HG02623 (cell line): ENCODE measurements at regions not wholly inside any gene's neighbourhood (a gene's known extent, or its start where the extent isn't known, plus 50 kb on each side); places are given as distances from the start of the nearest gene placed in this dataset.
"Not testable (repeated sequence)": the region's sequence is repeated elsewhere in the genome, so short reads cannot be mapped to it uniquely, and the experiment has no call there.

ENCODE experiments used
- ATAC-seq: cut with Tn5 transposase; IDR thresholded peaks from one replicate; pipeline ENCODE4 v1.9.1; 2021; ENCODE audit warnings: moderate library complexity; ENCODE audit not compliant: unreplicated experiment

- not testable (repeated sequence) for ATAC-seq
Observed at GRCh38 chr6:142016666-142017065, 116.1 kb upstream of the GJE1 start.

- not testable (repeated sequence) for ATAC-seq
Observed at GRCh38 chr6:142015463-142015862, 117.3 kb upstream of the GJE1 start.

GRCh38 chr6:142015011-142015410 is 117.7 kb upstream of the GJE1 start:
- ATAC-seq: no peak

- no peak for ATAC-seq
Observed at GRCh38 chr6:142014515-142014914, 118.2 kb upstream of the GJE1 start.

GRCh38 chr6:142013875-142014495 is 118.7 kb upstream of the GJE1 start:
- ATAC-seq: no peak

GRCh38 chr6:142013287-142013686 is 119.4 kb upstream of the GJE1 start:
- peak; percentile 82 for ATAC-seq

- ATAC-seq: no peak
Observed at GRCh38 chr6:142011775-142012174, 121.0 kb upstream of the GJE1 start.

- no peak for ATAC-seq
Observed at GRCh38 chr6:142011156-142011555, 121.6 kb upstream of the GJE1 start.

- no peak for ATAC-seq
Observed at GRCh38 chr6:142009647-142010046, 123.1 kb upstream of the GJE1 start.

GRCh38 chr6:142008781-142009180 is 123.9 kb upstream of the GJE1 start:
- no peak for ATAC-seq

- ATAC-seq: no peak
Observed at GRCh38 chr6:142008016-142008735, 124.5 kb upstream of the GJE1 start.

GRCh38 chr6:142005021-142005420 is 127.7 kb upstream of the GJE1 start:
- ATAC-seq: no peak

- ATAC-seq: no peak
Observed at GRCh38 chr6:142002825-142003405, 129.8 kb upstream of the GJE1 start.

- no peak for ATAC-seq
Observed at GRCh38 chr6:141996823-141997222, 135.9 kb upstream of the GJE1 start.

- no peak for ATAC-seq
Observed at GRCh38 chr6:141992109-141992508, 140.6 kb upstream of the GJE1 start.

- ATAC-seq: no peak
Observed at GRCh38 chr6:141990840-141991239, 141.9 kb upstream of the GJE1 start.

GRCh38 chr6:141989706-141989959 is 143.1 kb upstream of the GJE1 start:
- no peak for ATAC-seq

- peak; percentile 74 for ATAC-seq
Observed at GRCh38 chr6:141988954-141989705, 143.6 kb upstream of the GJE1 start.

- no peak for ATAC-seq
Observed at GRCh38 chr6:141988327-141988726, 144.4 kb upstream of the GJE1 start.

- ATAC-seq: no peak
Observed at GRCh38 chr6:141986457-141986856, 146.3 kb upstream of the GJE1 start.

- ATAC-seq: no peak
Observed at GRCh38 chr6:141981190-141981589, 151.5 kb upstream of the GJE1 start.

- ATAC-seq: no peak
Observed at GRCh38 chr6:141977782-141978181, 154.9 kb upstream of the GJE1 start.
